ENCODE measurements at regions not wholly inside any gene's neighbourhood (a gene's known extent, or its start where the extent isn't known, plus 50 kb on each side); places are given as distances from the start of the nearest gene placed in this dataset.

DNA sequence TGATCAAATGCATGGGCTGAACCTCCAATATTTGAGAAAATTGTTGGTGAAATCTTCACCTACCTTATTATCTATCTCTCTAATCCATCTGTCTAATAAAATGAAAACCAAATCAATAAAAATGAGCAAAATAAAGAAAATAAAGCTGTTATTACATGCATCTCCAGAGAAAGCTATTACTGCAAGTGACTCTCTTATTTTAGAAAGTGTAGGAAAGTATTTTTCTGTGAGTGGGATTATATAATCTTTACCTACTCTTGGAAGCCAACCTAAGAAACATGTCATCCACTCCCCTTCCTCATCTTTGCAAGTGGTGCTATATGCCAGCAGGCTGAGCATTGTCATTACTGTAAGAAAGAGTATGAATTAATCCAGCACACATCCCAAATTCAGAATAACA, 191.5 kb upstream of the RFC3 start:
- no peak for DNase-seq (ENCODE audit: low read depth)

GRCh38 chr13:33628662-33629061, 189.3 kb upstream of the RFC3 start:
- DNase-seq (ENCODE audit: low read depth): no peak

DNA sequence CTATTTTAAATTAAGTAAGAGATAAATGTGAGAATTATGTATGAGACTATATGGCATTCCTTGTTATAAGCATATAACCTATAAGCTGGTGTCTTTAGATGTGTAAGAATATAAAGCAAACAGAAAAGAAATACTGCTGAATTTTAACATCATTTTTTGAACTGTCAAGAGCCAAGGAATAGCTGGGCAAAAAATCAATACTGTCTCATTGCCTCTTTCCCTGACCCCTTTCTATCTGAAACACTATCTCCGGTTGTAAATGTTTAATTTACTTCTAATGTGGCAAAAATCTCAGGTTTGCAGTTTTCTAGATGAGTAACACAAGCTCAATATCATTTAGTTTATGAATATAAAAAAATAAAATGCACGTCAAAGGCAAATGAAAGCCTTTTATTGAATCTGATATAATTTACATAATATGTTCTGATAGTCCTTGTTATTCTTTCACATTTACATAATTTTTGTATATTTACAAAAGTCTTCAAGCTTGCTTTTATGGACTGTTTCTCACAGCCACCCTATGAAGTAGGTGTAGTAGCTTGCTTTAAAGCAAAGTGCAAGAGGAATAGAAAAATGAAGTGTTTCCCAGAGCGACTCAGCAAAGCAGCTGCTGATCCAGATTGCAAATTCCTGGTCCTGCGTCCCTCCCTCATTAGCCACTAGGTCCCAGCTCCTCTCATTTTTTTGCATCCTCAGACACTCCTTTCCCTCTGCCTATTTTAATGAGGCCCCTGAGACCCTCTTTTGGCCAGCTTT, 188.2 kb upstream of the RFC3 start:
- DNase-seq (ENCODE audit: low read depth): no peak

DNA sequence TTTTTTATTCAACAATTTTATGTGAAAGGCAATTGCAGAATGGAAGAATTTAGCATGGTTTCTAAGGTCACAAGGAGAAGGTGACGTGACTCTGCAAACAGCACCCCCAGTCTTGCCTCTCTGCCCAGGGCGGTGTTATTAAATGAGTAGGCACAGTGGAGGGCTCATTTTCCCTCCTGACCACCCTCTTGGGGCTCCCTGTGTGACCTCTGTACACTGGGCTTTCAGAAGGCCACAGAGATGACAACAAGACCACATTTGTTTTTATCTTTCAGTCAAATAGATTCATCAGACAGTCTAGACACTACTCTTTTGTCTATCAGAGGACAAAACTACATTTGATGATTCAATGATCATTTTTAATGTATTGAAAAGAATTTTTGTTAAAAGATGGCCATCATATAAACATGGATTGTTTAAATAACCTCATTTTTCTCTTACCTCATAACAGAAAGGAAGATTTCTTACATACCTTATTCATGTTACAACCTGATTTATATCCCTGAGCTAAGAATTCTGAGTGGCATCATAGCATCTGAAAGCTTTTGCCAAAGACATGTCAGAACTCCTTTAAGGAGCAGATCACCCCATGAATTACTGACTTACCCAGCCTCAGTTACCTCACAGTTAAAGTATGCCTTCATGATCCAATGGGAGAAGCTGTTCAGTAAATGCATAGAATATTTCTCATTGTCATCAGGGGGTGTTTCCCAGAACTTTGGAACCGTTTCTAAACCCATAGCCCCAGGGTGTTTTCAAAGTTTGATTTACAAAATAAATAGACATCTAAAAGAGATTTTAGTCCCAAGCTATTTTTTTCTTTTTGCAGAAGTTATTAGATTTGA, 184.0 kb upstream of the RFC3 start:
- DNase-seq (ENCODE audit: low read depth): no peak

DNA sequence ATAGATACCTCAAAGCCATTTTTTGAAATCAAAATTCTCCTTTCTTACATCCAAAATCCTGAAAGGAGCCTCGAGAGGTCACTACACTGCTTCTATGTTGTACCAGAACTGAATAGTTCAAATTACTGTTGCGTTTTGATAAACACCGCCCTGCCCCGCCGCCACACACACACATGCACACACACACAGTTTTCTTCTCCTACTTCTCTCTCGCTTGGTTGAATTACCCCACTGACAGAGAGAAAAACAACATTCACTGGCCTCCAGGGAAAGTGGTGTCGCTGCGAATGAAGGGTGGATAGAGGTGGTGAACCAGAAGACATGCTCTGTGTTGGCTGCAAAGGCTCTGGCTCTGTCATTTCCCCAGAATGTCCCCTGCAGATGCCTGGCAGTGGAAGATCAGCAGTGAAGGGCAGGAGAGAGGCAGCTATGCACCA, 183.4 kb upstream of the RFC3 start:
- DNase-seq (ENCODE audit: low read depth): no peak

- no peak for DNase-seq (ENCODE audit: low read depth)
Measured at GRCh38 chr13:33636243-33636642, 181.7 kb upstream of the RFC3 start.

DNA sequence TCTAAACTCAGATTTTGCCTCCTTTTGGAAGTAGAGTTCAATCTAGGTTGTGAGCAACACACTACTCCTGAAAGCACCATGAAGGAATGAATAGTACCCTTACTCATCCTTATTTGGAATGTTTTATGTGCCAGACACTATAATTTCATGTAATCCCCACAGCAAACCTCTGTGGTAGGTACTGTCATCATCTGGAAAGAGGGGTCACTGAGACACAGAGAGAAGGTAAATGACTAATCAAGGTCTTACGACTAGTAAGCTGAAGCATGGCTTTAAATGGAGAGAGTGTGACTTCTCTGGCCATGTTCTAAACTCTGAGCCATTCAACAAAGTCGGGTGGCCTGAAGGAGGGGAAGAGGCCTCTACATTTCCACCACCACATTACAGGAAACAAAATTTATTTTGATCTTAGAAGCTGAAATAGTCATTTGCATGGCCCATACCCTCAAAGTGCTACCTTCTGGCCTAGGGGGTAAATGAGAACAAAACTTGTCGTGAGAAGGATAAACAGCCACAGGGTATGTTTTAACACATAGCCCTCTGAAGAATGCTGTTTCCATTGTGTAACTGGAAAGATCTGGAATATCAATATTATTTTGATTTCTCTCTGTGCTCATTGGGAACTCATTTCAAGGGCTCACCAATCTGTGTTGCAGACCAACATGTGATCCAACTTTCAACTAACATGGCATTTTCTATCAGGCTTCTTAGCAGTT, 180.8 kb upstream of the RFC3 start:
- no peak for DNase-seq (ENCODE audit: low read depth)

DNA sequence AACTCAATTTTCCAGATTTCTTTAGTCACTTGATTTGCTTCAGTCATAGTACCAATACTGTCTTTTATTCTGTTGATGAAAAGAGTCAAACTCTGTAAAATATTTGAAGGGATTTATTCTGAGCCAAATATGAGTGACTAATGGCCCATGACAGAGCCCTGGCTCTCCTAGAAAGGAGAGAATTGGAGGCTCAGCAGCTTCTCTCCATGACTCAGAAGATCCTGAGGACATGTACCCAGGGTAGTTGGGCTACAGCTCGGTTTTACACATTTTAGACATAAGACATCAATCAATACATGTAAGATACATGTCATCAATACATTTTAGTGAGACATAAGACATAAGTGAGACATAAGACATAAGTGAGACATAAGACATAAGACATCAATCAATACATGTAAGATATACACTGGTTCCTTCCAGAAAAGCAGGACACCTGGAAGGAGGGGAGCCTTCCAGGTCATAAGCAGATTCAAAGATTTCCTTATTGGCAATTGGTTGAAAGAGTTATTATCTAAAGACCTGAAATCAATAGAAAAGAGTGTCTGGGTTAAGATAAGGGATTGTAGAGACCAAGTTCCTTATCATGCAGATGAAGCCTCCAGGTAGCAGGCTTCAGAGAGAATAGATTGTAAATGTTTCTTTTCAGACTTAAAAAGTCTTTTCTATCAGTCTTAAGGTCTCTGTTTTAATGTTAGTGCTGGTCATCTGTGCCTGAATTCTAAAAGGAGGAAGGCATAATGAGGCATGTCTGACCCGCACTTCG, 179.8 kb upstream of the RFC3 start:
- no peak for DNase-seq (ENCODE audit: low read depth)

- DNase-seq (ENCODE audit: low read depth): no peak
Measured at GRCh38 chr13:33639158-33639557, 178.8 kb upstream of the RFC3 start.

DNA sequence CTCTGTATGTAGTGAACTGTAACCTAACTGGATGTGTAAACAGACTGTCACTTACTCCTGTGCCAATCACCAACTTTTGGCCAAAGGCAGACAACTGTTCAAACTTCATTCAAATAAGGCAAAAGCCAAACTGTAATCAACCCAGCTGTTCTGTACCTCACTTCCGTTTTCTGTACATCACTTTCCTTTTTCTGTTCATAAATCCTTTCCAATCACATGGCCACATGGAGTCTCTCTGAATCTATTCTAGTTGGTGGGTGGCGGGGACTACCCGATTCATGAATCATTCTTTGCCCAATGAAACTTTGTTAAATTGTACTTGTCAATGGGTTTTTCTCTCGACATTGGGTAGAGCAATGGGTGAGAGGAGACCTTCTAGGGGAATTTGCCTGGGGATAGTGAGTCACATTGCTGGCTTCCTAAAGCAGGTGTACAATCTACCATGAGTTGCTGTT, 178.3 kb upstream of the RFC3 start:
- peak; percentile 19 for DNase-seq (ENCODE audit: low read depth)

- no peak for DNase-seq (ENCODE audit: low read depth)
Measured at GRCh38 chr13:33640832-33641231, 177.1 kb upstream of the RFC3 start.

GRCh38 chr13:33642374-33643065, 175.4 kb upstream of the RFC3 start:
- no peak for DNase-seq (ENCODE audit: low read depth)

GRCh38 chr13:33644581-33645543, 173.1 kb upstream of the RFC3 start:
- DNase-seq (ENCODE audit: low read depth): no peak

DNA sequence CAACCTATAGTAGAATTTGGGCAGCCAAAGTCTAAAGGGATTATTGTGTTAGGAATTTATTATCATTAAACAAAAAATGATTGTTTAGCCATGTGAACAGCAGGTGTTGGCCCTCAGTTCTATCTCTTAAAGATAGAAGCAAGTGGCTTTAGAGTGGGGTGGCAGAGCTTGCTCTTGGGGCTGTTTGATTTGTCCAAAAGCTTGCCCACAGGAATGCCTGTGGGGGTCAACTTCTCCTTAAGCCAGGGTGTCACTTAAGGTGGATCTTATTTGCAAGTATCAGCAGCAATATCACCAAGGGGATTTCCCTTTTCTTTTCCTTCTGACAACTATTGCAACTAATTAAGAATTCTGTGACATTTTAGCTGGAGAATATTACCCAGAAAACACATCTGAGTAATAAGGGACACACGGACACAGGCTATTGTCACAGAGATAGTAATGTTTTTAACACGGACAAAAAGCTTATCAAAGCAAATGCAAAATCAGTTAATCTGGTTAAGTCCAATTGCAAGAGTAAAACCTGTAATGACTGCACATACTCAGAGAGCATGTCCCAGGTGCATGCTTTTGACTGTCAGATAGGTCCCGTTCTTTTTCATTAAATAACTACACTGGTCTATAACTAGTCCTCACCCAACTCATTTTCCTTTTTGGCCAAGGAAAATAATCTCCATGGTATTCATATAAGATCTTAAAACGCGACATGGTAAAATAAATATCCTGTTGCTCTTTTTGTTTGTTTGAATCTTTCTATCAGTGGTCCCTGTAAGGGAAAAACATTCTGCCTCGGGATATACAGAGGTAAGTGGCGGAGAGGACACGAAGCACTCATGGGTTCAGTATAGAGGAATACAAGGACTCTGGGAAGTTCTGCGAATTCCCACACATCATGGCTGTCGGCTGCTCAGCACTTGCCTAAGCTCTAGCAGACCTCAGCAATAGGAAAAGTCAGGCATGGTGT, 172.1 kb upstream of the RFC3 start:
- no peak for DNase-seq (ENCODE audit: low read depth)

DNA sequence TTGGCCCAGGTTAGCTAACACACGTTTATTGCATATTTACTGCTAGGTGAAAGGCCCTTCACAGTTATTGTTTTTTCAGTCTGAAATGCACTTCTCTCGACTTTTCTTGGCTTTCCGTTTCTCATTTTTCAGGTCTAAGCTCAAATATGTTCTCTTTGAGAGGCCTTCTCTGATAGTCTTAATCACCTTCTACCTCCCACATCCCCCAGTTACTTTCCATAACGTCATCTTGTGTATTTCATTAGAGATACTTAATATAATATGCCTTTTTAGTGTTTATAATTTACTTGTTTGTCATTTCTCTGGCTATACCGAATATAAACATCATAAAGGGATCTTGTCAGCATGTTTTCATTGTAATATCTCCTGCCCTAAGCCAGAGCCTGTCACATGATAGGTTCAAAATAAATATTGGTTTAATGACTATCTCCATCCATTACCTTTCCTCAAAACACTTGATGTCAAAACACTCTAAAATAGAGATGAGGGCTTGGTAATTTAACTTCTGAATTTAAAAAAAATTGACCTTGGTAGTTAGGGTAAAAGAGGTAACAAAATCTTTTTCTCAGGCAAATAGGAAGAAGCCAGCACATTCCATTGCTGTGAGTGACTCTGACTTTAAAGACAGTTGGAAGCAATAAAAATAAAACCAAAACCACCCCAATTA, 168.6 kb upstream of the RFC3 start:
- no peak for DNase-seq (ENCODE audit: low read depth)

GRCh38 chr13:33651766-33652165, 166.2 kb upstream of the RFC3 start:
- no peak for DNase-seq (ENCODE audit: low read depth)

- DNase-seq (ENCODE audit: low read depth): no peak
Measured at GRCh38 chr13:33657274-33657673, 160.7 kb upstream of the RFC3 start.

DNA sequence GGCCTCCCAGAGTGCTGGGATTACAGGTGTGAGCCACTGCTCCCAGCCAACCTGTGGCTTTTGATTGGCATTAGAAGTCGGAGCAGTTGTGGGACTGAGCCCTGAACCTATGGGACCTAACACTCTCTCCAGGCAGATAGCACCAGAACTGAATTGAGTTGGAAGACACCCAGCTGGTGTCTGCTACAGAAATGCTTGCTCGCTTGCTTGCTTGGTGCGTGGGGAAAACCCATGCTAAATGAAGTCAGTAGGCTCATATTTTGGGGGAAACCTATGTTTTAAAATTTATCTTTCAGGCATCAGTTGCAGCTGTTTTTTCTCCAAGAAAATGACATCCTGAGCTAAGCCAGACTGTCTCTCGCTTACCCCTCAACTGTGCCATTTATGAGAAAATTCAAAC, 158.5 kb upstream of the RFC3 start:
- no peak for DNase-seq (ENCODE audit: low read depth)

Measured in stimulated activated CD4-positive, alpha-beta T cell treated with anti-CD3 and anti-CD28 coated beads, Interleukin-2, amount 100 ng/mL, for 4 hours (primary cell).